HFFc6 (cell line): ENCODE measurements at regions not wholly inside any gene's neighbourhood (a gene's known extent, or its start where the extent isn't known, plus 50 kb on each side); places are given as distances from the start of the nearest gene placed in this dataset.

Source experiments
- DNase-seq: peaks from one replicate; pipeline ENCODE4 v3.0.0-alpha.2; 2018
- H3K27ac Mint-ChIP-seq: 2 replicates; pipeline ENCODE4 v1.8.0; 2020; ENCODE audit warnings: mild to moderate bottlenecking, mixed read lengths
- H3K27me3 Mint-ChIP-seq: 2 replicates; pipeline ENCODE4 v1.8.0; 2021; ENCODE audit warnings: mild to moderate bottlenecking, moderate library complexity, mixed read lengths; ENCODE audit not compliant: insufficient read depth
- H3K36me3 Mint-ChIP-seq: 2 replicates; pipeline ENCODE4 v1.8.0; 2021; ENCODE audit warnings: low read depth, mixed read lengths
- H3K4me1 Mint-ChIP-seq: 2 replicates; pipeline ENCODE4 v1.8.0; 2020; ENCODE audit warnings: low read depth, mixed read lengths
- H3K4me3 Mint-ChIP-seq: 2 replicates; pipeline ENCODE4 v1.8.0; 2020; ENCODE audit warnings: mild to moderate bottlenecking, moderate library complexity, mixed read lengths
- H3K9me3 Mint-ChIP-seq: 2 replicates; pipeline ENCODE4 v1.8.0; 2020; ENCODE audit warnings: mild to moderate bottlenecking, mixed read lengths
- TF ChIP-seq, protein P1 (sequence below): fragments of 200-600 bp; sonication (generic); IDR thresholded peaks from 2 replicates; pipeline ENCODE4 v1.5.0; 2021; ENCODE audit warnings: antibody characterized with exemption, mild to moderate bottlenecking

DNA sequence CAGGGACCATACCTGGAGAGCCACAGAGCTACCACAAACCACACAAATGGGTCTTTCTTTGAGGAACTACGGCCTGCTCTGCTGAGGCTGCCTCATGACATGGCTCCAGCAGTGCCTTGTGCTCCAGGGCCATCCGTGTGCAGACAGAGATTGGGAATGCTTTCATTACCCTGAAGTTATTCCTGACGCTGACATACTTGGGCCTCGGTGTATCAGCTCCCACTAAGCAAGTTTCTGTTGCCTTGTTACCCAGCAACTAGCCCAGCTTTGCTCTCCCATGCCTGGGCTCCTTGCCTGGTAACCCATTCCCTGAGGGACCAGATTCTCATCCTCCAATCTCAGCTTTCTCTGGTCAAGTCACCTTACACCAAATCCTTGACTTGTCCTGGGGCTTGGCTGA, 80.3 kb upstream of the FZD7 start:
- Mint-ChIP-seq H3K36me3 (no peaks in the 10 kb centered on the region), H3K9me3 (no peaks in the 10 kb centered on the region), H3K4me3 (no peak overlapping the region), H3K4me1 (peaks cover 22% of the 10 kb centered on the region), H3K27me3 (peaks cover 9% of the 10 kb centered on the region), H3K27ac (no peak overlapping the region)
- DNase-seq: no peak
- TF ChIP-seq, protein P1, sequence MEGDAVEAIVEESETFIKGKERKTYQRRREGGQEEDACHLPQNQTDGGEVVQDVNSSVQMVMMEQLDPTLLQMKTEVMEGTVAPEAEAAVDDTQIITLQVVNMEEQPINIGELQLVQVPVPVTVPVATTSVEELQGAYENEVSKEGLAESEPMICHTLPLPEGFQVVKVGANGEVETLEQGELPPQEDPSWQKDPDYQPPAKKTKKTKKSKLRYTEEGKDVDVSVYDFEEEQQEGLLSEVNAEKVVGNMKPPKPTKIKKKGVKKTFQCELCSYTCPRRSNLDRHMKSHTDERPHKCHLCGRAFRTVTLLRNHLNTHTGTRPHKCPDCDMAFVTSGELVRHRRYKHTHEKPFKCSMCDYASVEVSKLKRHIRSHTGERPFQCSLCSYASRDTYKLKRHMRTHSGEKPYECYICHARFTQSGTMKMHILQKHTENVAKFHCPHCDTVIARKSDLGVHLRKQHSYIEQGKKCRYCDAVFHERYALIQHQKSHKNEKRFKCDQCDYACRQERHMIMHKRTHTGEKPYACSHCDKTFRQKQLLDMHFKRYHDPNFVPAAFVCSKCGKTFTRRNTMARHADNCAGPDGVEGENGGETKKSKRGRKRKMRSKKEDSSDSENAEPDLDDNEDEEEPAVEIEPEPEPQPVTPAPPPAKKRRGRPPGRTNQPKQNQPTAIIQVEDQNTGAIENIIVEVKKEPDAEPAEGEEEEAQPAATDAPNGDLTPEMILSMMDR: no peak

DNA sequence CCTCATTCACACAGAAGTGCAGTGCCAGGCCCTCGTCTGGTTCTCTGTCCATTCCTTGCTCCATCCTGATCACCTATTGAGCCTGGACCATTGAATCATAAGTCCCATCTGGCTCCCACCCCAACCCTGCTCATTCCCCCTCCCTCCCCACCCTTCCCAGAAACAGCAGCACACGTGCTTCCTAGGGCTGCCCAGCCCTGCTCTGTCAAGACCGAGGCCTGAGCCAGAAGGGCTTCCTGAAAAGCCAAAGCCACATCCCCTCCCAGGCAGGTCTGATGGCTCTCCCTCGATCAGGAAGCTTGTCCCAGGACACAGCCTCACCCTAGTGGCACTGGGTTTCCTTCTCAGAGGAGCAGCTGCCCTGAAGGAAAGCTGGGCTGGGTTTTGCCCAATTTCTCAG, 79.8 kb upstream of the FZD7 start:
- no peak for DNase-seq
- TF ChIP-seq, protein P1: no peak
- H3K4me3 Mint-ChIP-seq: no peak overlapping the region
- H3K9me3 Mint-ChIP-seq: no peaks in the 10 kb centered on the region
- no peak overlapping the region for H3K27ac Mint-ChIP-seq
- no peaks in the 10 kb centered on the region for H3K36me3 Mint-ChIP-seq
- H3K27me3 Mint-ChIP-seq: peaks cover 9% of the 10 kb centered on the region
- peaks cover 22% of the 10 kb centered on the region for H3K4me1 Mint-ChIP-seq

GRCh38 chr2:201955231-201955630, 78.4 kb upstream of the FZD7 start:
- Mint-ChIP-seq H3K4me1 (peaks cover 22% of the 10 kb centered on the region), H3K27ac (no peak overlapping the region), H3K27me3 (peaks cover 6% of the 10 kb centered on the region), H3K9me3 (no peaks in the 10 kb centered on the region), H3K36me3 (no peaks in the 10 kb centered on the region), H3K4me3 (no peak overlapping the region)
- TF ChIP-seq, protein P1: 0 out of 2 replicates have a peak, but pooled peaks have one; percentile 7
- no peak for DNase-seq

GRCh38 chr2:201955702-201956141, 77.9 kb upstream of the FZD7 start:
- TF ChIP-seq, protein P1: no peak
- Mint-ChIP-seq H3K4me1 (peaks cover 22% of the 10 kb centered on the region), H3K27me3 (peaks cover 6% of the 10 kb centered on the region), H3K4me3 (no peak overlapping the region), H3K36me3 (no peaks in the 10 kb centered on the region), H3K27ac (no peak overlapping the region), H3K9me3 (no peaks in the 10 kb centered on the region)
- no peak for DNase-seq

- no peak overlapping the region for H3K27ac Mint-ChIP-seq
- H3K36me3 Mint-ChIP-seq: no peaks in the 10 kb centered on the region
- peaks cover 22% of the 10 kb centered on the region for H3K4me1 Mint-ChIP-seq
- peaks cover 6% of the 10 kb centered on the region for H3K27me3 Mint-ChIP-seq
- no peaks in the 10 kb centered on the region for H3K9me3 Mint-ChIP-seq
- TF ChIP-seq, protein P1: no peak
- no peak overlapping the region for H3K4me3 Mint-ChIP-seq
- no peak for DNase-seq
These were observed 77.3 kb upstream of the FZD7 start for GRCh38 chr2:201956361-201956760.

DNA sequence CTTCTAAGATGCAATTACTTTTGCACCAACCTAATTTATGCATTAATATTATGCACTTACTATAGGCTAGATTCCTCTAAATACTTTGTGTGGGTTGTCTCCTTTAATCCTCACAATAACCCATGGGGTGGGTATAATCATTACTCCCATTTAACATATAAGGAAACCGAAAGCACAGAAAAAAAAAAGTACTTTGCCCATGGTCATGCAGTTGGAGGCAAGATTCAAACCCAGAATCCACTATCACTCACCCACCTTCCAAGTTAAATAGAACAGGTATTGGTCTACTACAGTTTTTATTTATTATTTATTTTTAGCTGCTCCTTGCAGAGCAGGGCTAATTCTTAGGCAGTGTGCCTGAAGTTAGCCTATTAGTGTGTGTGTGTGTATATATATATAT, 76.6 kb upstream of the FZD7 start:
- Mint-ChIP-seq H3K27ac (no peak overlapping the region), H3K4me3 (no peak overlapping the region), H3K36me3 (no peaks in the 10 kb centered on the region), H3K4me1 (peaks cover 22% of the 10 kb centered on the region), H3K9me3 (no peaks in the 10 kb centered on the region), H3K27me3 (peaks cover 6% of the 10 kb centered on the region)
- no peak for DNase-seq
- TF ChIP-seq, protein P1: no peak
